WTC11 (cell line): ENCODE measurements at regions not wholly inside any gene's neighbourhood (a gene's known extent, or its start where the extent isn't known, plus 50 kb on each side); places are given as distances from the start of the nearest gene placed in this dataset.
A peak's percentile ranks its signal among the peaks of the same experiment; 100 is the strongest.

Experiments used
- ATAC-seq: fragments of 200-7000 bp; cut with Tn5 transposase; 2 replicates; pipeline ENCODE4 v1.10.0; 2021; ENCODE audit warnings: mild to moderate bottlenecking, moderate library complexity
- CTCF ChIA-PET: fragments of 300-600 bp; sonication (Branson Sonifier 250); formaldehyde crosslinking; loops from one replicate; lab custom pipeline; 2021; ENCODE audit warnings: antibody characterized with exemption; lab: Charles Lee
- POLR2A ChIA-PET: fragments of 350-600 bp; sonication (Branson Sonifier 250); formaldehyde crosslinking; loops from one replicate; lab custom pipeline; 2021; ENCODE audit warnings: antibody characterized with exemption; lab: Charles Lee
- DNase-seq: peaks from one replicate; pipeline ENCODE4 v3.0.0; 2021; ENCODE audit warnings: low spot score
- H3K27ac Mint-ChIP-seq: 2 replicates; pipeline ENCODE4 v1.8.0; 2021; ENCODE audit warnings: mixed read lengths
- H3K27me3 Mint-ChIP-seq: 2 replicates; pipeline ENCODE4 v1.8.0; 2021; ENCODE audit warnings: low read depth, mild to moderate bottlenecking, moderate library complexity, mixed read lengths
- H3K36me3 Mint-ChIP-seq: 2 replicates; pipeline ENCODE4 v1.8.0; 2021; ENCODE audit warnings: mixed read lengths
- H3K4me1 Mint-ChIP-seq: 2 replicates; pipeline ENCODE4 v1.8.0; 2022; ENCODE audit warnings: mixed read lengths
- H3K4me3 Mint-ChIP-seq: 2 replicates; pipeline ENCODE4 v1.8.0; 2021; ENCODE audit warnings: mild to moderate bottlenecking, moderate library complexity, mixed read lengths
- H3K9me3 Mint-ChIP-seq: 2 replicates; pipeline ENCODE4 v1.8.0; 2021; ENCODE audit warnings: mixed read lengths
- ATF1 ChIP-seq: sonication (generic); formaldehyde crosslinking; IDR thresholded peaks from 2 replicates; pipeline ENCODE4 v1.8.1; 2023; ENCODE audit warnings: mild to moderate bottlenecking, moderate library complexity, missing genetic modification reagents
- ESRRA ChIP-seq: sonication (generic); formaldehyde crosslinking; IDR thresholded peaks from 2 replicates; pipeline ENCODE4 v1.8.1; 2022; ENCODE audit warnings: mild to moderate bottlenecking, missing genetic modification reagents, borderline replicate concordance
- ETV6 ChIP-seq: sonication (generic); formaldehyde crosslinking; IDR thresholded peaks from 2 replicates; pipeline ENCODE4 v1.8.1; 2022; ENCODE audit warnings: mild to moderate bottlenecking, missing genetic modification reagents
- FOXJ3 ChIP-seq: sonication (generic); formaldehyde crosslinking; IDR thresholded peaks from 2 replicates; pipeline ENCODE4 v1.9.0; 2021; ENCODE audit warnings: missing genetic modification reagents, mild to moderate bottlenecking, borderline replicate concordance
- FOXK1 ChIP-seq: sonication (generic); formaldehyde crosslinking; IDR thresholded peaks from 2 replicates; pipeline ENCODE4 v1.8.0; 2022; ENCODE audit warnings: mild to moderate bottlenecking, moderate library complexity, missing genetic modification reagents
- GABPB1 ChIP-seq: sonication (generic); formaldehyde crosslinking; IDR thresholded peaks from 2 replicates; pipeline ENCODE4 v1.8.1; 2023; ENCODE audit warnings: mild to moderate bottlenecking, missing genetic modification reagents
- GTF2I ChIP-seq: fragments of 250-450 bp; sonication (Bioruptor Pico); conservative IDR thresholded peaks from 2 replicates; pipeline ENCODE4 v1.4.0; 2021; ENCODE audit warnings: mild to moderate bottlenecking
- NFATC4 ChIP-seq: fragments of 250-450 bp; sonication (Bioruptor Pico); IDR thresholded peaks from 2 replicates; pipeline ENCODE4 v1.9.0; 2021; ENCODE audit warnings: mild to moderate bottlenecking
- NR3C1 ChIP-seq: sonication (generic); formaldehyde crosslinking; conservative IDR thresholded peaks from 2 replicates; pipeline ENCODE4 v1.8.1; 2023; ENCODE audit warnings: low read depth, mild to moderate bottlenecking, missing genetic modification reagents
- OVOL2 ChIP-seq: fragments of 250-450 bp; sonication (Bioruptor Pico); IDR thresholded peaks from 2 replicates; pipeline ENCODE4 v1.9.0; 2021; ENCODE audit warnings: mild to moderate bottlenecking, borderline replicate concordance
- PRDM15 ChIP-seq: sonication (generic); formaldehyde crosslinking; IDR thresholded peaks from 2 replicates; pipeline ENCODE4 v1.8.0; 2022; ENCODE audit warnings: missing genetic modification reagents
- PRRX2 ChIP-seq: fragments of 250-450 bp; sonication (Bioruptor Pico); IDR thresholded peaks from 2 replicates; pipeline ENCODE4 v1.8.0; 2021; ENCODE audit warnings: mild to moderate bottlenecking
- SMAD4 ChIP-seq: sonication (generic); formaldehyde crosslinking; IDR thresholded peaks from 2 replicates; pipeline ENCODE4 v1.8.0; 2022; ENCODE audit warnings: mild to moderate bottlenecking, missing genetic modification reagents
- SOX15 ChIP-seq: fragments of 250-450 bp; sonication (Bioruptor Pico); IDR thresholded peaks from 2 replicates; pipeline ENCODE4 v1.9.0; 2021; ENCODE audit warnings: mild to moderate bottlenecking
- ZNF138 ChIP-seq: sonication (generic); formaldehyde crosslinking; conservative IDR thresholded peaks from 2 replicates; pipeline ENCODE4 v1.8.1; 2022; ENCODE audit warnings: mild to moderate bottlenecking, moderate library complexity, missing genetic modification reagents
- ZNF263 ChIP-seq: sonication (generic); formaldehyde crosslinking; IDR thresholded peaks from 2 replicates; pipeline ENCODE4 v1.8.1; 2022; ENCODE audit warnings: low read depth, mild to moderate bottlenecking, moderate library complexity, missing genetic modification reagents
- ZNF281 ChIP-seq: sonication (generic); formaldehyde crosslinking; IDR thresholded peaks from 2 replicates; pipeline ENCODE4 v1.8.0; 2023; ENCODE audit warnings: mild to moderate bottlenecking, missing genetic modification reagents
- ZNF671 ChIP-seq: fragments of 250-450 bp; sonication (Bioruptor Pico); IDR thresholded peaks from 2 replicates; pipeline ENCODE4 v1.8.0; 2021; ENCODE audit warnings: mild to moderate bottlenecking
- TF ChIP-seq, protein P1 (sequence below): sonication (generic); formaldehyde crosslinking; IDR thresholded peaks from 2 replicates; pipeline ENCODE4 v1.8.0; 2022; ENCODE audit warnings: mild to moderate bottlenecking, missing genetic modification reagents
- TF ChIP-seq, protein P2 (sequence below): sonication (generic); formaldehyde crosslinking; IDR thresholded peaks from 2 replicates; pipeline ENCODE4 v1.8.0; 2023; ENCODE audit warnings: missing genetic modification reagents
- TF ChIP-seq, protein P3 (sequence below): sonication (generic); formaldehyde crosslinking; conservative IDR thresholded peaks from 2 replicates; pipeline ENCODE4 v1.8.1; 2022; ENCODE audit warnings: mild to moderate bottlenecking, missing genetic modification reagents

- POLR2A ChIA-PET, result no interaction called here
- H3K36me3 Mint-ChIP-seq, result no peaks in the 10 kb centered on the region
- TF ChIP-seq ZNF138 (CRISPR knock-in tag) (no peak), ETV6 (CRISPR knock-in tag) (no peak), ESRRA (CRISPR knock-in tag) (no peak), ZNF263 (CRISPR knock-in tag) (no peak), PRDM15 (CRISPR knock-in tag) (no peak)
- TF ChIP-seq, all 79 proteins: peak for 0
- Mint-ChIP-seq H3K27ac (peak overlapping the region; percentile 51), H3K27me3 (no peaks in the 10 kb centered on the region), H3K4me1 (peaks cover 61% of the 10 kb centered on the region), H3K9me3 (no peaks in the 10 kb centered on the region), H3K4me3 (no peak overlapping the region)
- DNase-seq, result no peak
- ATAC-seq, result no peak
- CTCF ChIA-PET, result interaction anchor here (1.2 to 3.4 kb wide), 5 partner anchors 11 to 131 kb away, joined by 3 to 16 read pairs (median 4); no protein-coding TSS in a partner anchor
Observed at GRCh38 chr5:126369083-126369482, 54.1 kb upstream of the GRAMD2B start.

- H3K9me3 Mint-ChIP-seq, result no peaks in the 10 kb centered on the region
- peak overlapping the region; percentile 77 for H3K27ac Mint-ChIP-seq
- TF ChIP-seq, protein P1, sequence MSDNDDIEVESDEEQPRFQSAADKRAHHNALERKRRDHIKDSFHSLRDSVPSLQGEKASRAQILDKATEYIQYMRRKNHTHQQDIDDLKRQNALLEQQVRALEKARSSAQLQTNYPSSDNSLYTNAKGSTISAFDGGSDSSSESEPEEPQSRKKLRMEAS (CRISPR knock-in tag), result 0 out of 2 replicates have a peak, but pooled peaks have one; percentile 21
- no peak for TF ChIP-seq ZNF671 (CRISPR knock-in tag)
- no peak overlapping the region for H3K4me3 Mint-ChIP-seq
- POLR2A ChIA-PET, result no interaction called here
- no peaks in the 10 kb centered on the region for H3K27me3 Mint-ChIP-seq
- CTCF ChIA-PET, result interaction anchor here (0.5 to 3.4 kb wide), 7 partner anchors 12 to 430 kb away, joined by 3 to 16 read pairs (median 4); no protein-coding TSS in a partner anchor
- H3K4me1 Mint-ChIP-seq, result peaks cover 61% of the 10 kb centered on the region
- peak; percentile 49 for ATAC-seq
- H3K36me3 Mint-ChIP-seq, result no peaks in the 10 kb centered on the region
- DNase-seq, result peak; percentile 22
Observed at GRCh38 chr5:126369995-126370731, 53.0 kb upstream of the GRAMD2B start.

DNA sequence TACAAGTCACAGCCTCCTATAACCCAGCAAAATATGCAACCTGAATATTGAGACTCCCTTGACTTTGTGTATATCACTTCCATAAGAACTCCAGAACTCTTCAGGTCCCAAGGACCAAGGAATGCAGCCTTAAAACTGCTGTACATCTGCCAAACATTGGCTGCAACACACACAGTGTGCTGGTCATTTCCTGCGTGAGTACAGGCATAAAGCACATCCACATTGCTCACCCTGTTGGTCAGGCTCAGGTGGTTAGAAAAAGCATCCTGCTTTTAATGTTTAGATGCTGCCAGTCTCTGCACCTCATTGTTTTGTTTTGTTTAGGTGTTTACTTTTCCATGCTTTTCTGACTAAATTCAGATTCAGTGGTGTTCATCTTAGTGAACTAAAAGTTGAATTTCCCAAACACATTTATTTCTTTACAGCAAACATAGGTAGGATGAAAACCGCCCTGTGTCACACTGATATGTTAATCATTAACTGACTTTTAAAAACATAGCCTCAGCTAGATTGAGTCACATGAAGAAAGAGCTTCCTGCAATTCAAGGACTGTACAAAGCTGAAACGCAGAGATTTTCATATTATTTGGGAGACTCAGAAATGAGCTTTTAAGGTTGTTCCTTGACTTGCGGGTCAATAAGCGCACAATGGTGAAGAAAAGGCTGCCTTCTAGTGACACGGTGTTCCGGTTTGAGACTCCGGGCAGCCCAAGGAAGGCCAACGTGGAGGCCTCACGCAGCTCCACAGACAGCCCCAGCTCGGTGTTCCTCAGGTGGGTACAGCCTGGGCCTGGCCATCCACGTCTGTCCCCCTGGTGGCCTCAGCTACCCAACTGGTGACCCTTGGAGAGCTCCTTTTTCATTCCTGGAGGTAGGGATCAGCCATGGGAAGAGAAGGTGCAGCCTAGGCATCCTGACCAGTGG lies 52.2 kb upstream of the GRAMD2B start:
- CTCF ChIA-PET, result interaction anchor here (0.6 to 3.4 kb wide), 12 partner anchors 11 to 172 kb away, joined by 3 to 16 read pairs (median 4); no protein-coding TSS in a partner anchor
- Mint-ChIP-seq H3K9me3 (no peaks in the 10 kb centered on the region), H3K27ac (peak overlapping the region; percentile 77), H3K36me3 (no peaks in the 10 kb centered on the region), H3K4me3 (no peak overlapping the region), H3K27me3 (no peaks in the 10 kb centered on the region), H3K4me1 (peaks cover 61% of the 10 kb centered on the region)
- DNase-seq, result peak; percentile 16
- peak; percentile 29 for ATAC-seq
- POLR2A ChIA-PET, result interaction anchor here (1.0 kb wide), 1 partner anchor 52 kb away, joined by 3 read pairs; the partner anchor contains the start of gene GRAMD2B
- TF ChIP-seq, protein P2, sequence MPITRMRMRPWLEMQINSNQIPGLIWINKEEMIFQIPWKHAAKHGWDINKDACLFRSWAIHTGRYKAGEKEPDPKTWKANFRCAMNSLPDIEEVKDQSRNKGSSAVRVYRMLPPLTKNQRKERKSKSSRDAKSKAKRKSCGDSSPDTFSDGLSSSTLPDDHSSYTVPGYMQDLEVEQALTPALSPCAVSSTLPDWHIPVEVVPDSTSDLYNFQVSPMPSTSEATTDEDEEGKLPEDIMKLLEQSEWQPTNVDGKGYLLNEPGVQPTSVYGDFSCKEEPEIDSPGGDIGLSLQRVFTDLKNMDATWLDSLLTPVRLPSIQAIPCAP (CRISPR knock-in tag), result no peak
- no peak for TF ChIP-seq NR3C1 (CRISPR knock-in tag)
- TF ChIP-seq ZNF281, result no peak
- no peak for TF ChIP-seq NFATC4 (CRISPR knock-in tag)
- no peak for TF ChIP-seq ATF1
- TF ChIP-seq GABPB1 (CRISPR knock-in tag), result no peak
- no peak for TF ChIP-seq GTF2I (CRISPR knock-in tag)
- TF ChIP-seq, protein P3, sequence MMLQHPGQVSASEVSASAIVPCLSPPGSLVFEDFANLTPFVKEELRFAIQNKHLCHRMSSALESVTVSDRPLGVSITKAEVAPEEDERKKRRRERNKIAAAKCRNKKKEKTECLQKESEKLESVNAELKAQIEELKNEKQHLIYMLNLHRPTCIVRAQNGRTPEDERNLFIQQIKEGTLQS (CRISPR knock-in tag), result no peak
- no peak for TF ChIP-seq FOXK1
- TF ChIP-seq OVOL2 (CRISPR knock-in tag), result no peak
- TF ChIP-seq SMAD4 (CRISPR knock-in tag), result no peak
- no peak for TF ChIP-seq ZNF671 (CRISPR knock-in tag)
- TF ChIP-seq PRRX2 (CRISPR knock-in tag), result no peak
- no peak for TF ChIP-seq FOXJ3 (CRISPR knock-in tag)
- TF ChIP-seq SOX15, result no peak
